Left ventricle myocardium inferior (tissue), 1 donor: ENCODE measurements at regions not wholly inside any gene's neighbourhood (a gene's known extent, or its start where the extent isn't known, plus 50 kb on each side); places are given as distances from the start of the nearest gene placed in this dataset.
A peak's percentile ranks its signal among the peaks of the same experiment; 100 is the strongest.

Experiments used
- DNase-seq: peaks from one replicate; pipeline ENCODE4 v3.0.0-alpha.2; 2020
- H3K27ac ChIP-seq: fragments of 200-600 bp; replicated peaks from 2 replicates; pipeline ENCODE4 v1.8.0; 2021
- H3K27me3 ChIP-seq: fragments of 200-600 bp; 2 replicates; pipeline ENCODE4 v1.8.0; 2021; ENCODE audit warnings: low read depth
- H3K36me3 ChIP-seq: fragments of 200-600 bp; 2 replicates; pipeline ENCODE4 v1.8.0; 2021
- H3K4me1 ChIP-seq: fragments of 200-600 bp; 2 replicates; pipeline ENCODE4 v1.8.0; 2021
- H3K4me3 ChIP-seq: fragments of 200-600 bp; 2 replicates; pipeline ENCODE4 v1.8.0; 2021; ENCODE audit warnings: mild to moderate bottlenecking, moderate library complexity
- H3K9me3 ChIP-seq: fragments of 200-600 bp; replicated peaks from 2 replicates; pipeline ENCODE4 v1.8.0; 2021
- CTCF ChIP-seq: fragments of 200-600 bp; IDR thresholded peaks from 2 replicates; pipeline ENCODE4 v1.8.0; 2021; ENCODE audit warnings: antibody characterized with exemption, mild to moderate bottlenecking, borderline replicate concordance
- intact Hi-C: fragments of 100-400 bp; cut with micrococcal nuclease; formaldehyde crosslinking; loops from one replicate; pipeline ENCODE4 v1.11.0; 2022
- donor health status: DM: no; HTN: yes; CAD: no; lungs with severe emphysema.

GRCh38 chr13:80463673-80464352 lies 122.9 kb upstream of the SPRY2 start:
- Histone ChIP-seq H3K4me1 (peaks cover 26% of the 10 kb centered on the region), H3K27ac (peak overlapping the region; percentile 56), H3K4me3 (no peak overlapping the region), H3K27me3 (no peaks in the 10 kb centered on the region), H3K9me3 (peaks cover 5% of the 10 kb centered on the region), H3K36me3 (no peaks in the 10 kb centered on the region)
- DNase-seq: no peak
- intact Hi-C loops: no loop called here
- no peak for TF ChIP-seq CTCF

- Histone ChIP-seq H3K36me3 (no peaks in the 10 kb centered on the region), H3K4me3 (no peak overlapping the region), H3K4me1 (peaks cover 27% of the 10 kb centered on the region), H3K9me3 (peaks cover 5% of the 10 kb centered on the region), H3K27ac (no peak overlapping the region), H3K27me3 (no peaks in the 10 kb centered on the region)
- TF ChIP-seq CTCF: no peak
- DNase-seq: no peak
- intact Hi-C loops: no loop called here
These were observed 121.6 kb upstream of the SPRY2 start for GRCh38 chr13:80462567-80462966.

GRCh38 chr13:80462037-80462436 lies 121.1 kb upstream of the SPRY2 start:
- H3K4me3 ChIP-seq: no peak overlapping the region
- intact Hi-C loops: no loop called here
- DNase-seq: no peak

GRCh38 chr13:80458543-80458942 lies 117.6 kb upstream of the SPRY2 start:
- H3K36me3 ChIP-seq: no peaks in the 10 kb centered on the region
- H3K4me3 ChIP-seq: no peak overlapping the region
- no peaks in the 10 kb centered on the region for H3K9me3 ChIP-seq
- peaks cover 13% of the 10 kb centered on the region for H3K4me1 ChIP-seq
- H3K27me3 ChIP-seq: no peaks in the 10 kb centered on the region
- no peak for TF ChIP-seq CTCF
- intact Hi-C loops: no loop called here
- DNase-seq: no peak
- H3K27ac ChIP-seq: peak overlapping the region; percentile 56

More at GRCh38 chr13:80462037-80462436, 121.1 kb upstream of the SPRY2 start:
- Histone ChIP-seq H3K27me3 (no peaks in the 10 kb centered on the region), H3K9me3 (peaks cover 5% of the 10 kb centered on the region), H3K27ac (no peak overlapping the region), H3K36me3 (no peaks in the 10 kb centered on the region), H3K4me1 (peaks cover 27% of the 10 kb centered on the region)
- TF ChIP-seq CTCF: no peak

GRCh38 chr13:80454245-80454644 lies 113.3 kb upstream of the SPRY2 start:
- Histone ChIP-seq H3K36me3 (no peaks in the 10 kb centered on the region), H3K27ac (no peak overlapping the region), H3K4me3 (no peak overlapping the region), H3K27me3 (no peaks in the 10 kb centered on the region), H3K9me3 (no peaks in the 10 kb centered on the region), H3K4me1 (peaks cover 34% of the 10 kb centered on the region)
- TF ChIP-seq CTCF: no peak
- no peak for DNase-seq
- intact Hi-C loops: no loop called here
